Fibroblast of lung (primary cell): ENCODE measurements at regions not wholly inside any gene's neighbourhood (a gene's known extent, or its start where the extent isn't known, plus 50 kb on each side); places are given as distances from the start of the nearest gene placed in this dataset.

Source experiments
- CTCF ChIP-seq, 2 donors: IDR thresholded peaks in 1 of 2; conservative IDR thresholded peaks in 1 of 2; 1 replicate in 1 of 2; 2 replicates in 1 of 2; pipeline ENCODE4 v1.5.1; 2011 to 2012; ENCODE audit warnings: low read length in 2 of 2, control low read depth in 1 of 2, inconsistent platforms in 1 of 2, low read depth in 1 of 2, mild to moderate bottlenecking in 1 of 2
- EZH2 ChIP-seq: IDR thresholded peaks from 2 replicates; pipeline ENCODE4 v1.5.1; 2012; ENCODE audit warnings: low read length, control low read depth, mild to moderate bottlenecking; ENCODE audit errors: missing control alignments

- TF ChIP-seq CTCF (conservative IDR thresholded peaks at IDR 0.05 in 1 of 2, IDR thresholded peaks at IDR 0.05 in 1 of 2; ENCODE audit: low read depth in 1 of 2, low read length in 2 of 2) (no peak), EZH2 (no peak)
Observed at GRCh38 chr17:71668807-71669206, 452.0 kb upstream of the SOX9 start.
